Heart right ventricle (tissue), 16 donors: ENCODE measurements at regions not wholly inside any gene's neighbourhood (a gene's known extent, or its start where the extent isn't known, plus 50 kb on each side); places are given as distances from the start of the nearest gene placed in this dataset.

ENCODE experiments used
- ATAC-seq, 8 donors: fragments of 200-7000 bp; cut with Tn5 transposase; one replicate each; pipeline ENCODE4 v1.9.1; 2020; ENCODE audit warnings: mild to moderate bottlenecking in 8 of 8, moderate library complexity in 8 of 8, moderate number of reproducible peaks in 1 of 8
- DNase-seq, 2 donors: peaks; one replicate each; pipeline ENCODE4 v3.0.0-alpha.2; 2020
- H3K27ac ChIP-seq, 10 donors: fragments of 200-600 bp; sonication (generic) in 2 of 10; one replicate each; pipeline versions ENCODE4 v1.5.0 to v1.8.0; 2020 to 2022; ENCODE audit warnings: mild to moderate bottlenecking in 3 of 10
- H3K27me3 ChIP-seq, 7 donors: fragments of 200-600 bp; one replicate each; pipeline ENCODE4 v1.8.0; 2021 to 2022; ENCODE audit warnings: mild to moderate bottlenecking in 2 of 7
- H3K36me3 ChIP-seq, 9 donors: fragments of 200-600 bp; sonication (generic) in 1 of 9; one replicate each; pipeline versions ENCODE4 v1.5.0 to v1.8.0; 2020 to 2022; ENCODE audit warnings: mild to moderate bottlenecking in 2 of 9
- H3K4me1 ChIP-seq, 9 donors: fragments of 200-600 bp; sonication (generic) in 1 of 9; one replicate each; pipeline versions ENCODE4 v1.5.0 to v1.8.0; 2020 to 2022; ENCODE audit warnings: mild to moderate bottlenecking in 4 of 9
- H3K4me3 ChIP-seq, 10 donors: fragments of 200-600 bp; sonication (generic) in 2 of 10; one replicate each; pipeline versions ENCODE4 v1.5.0 to v1.8.0; 2020 to 2022; ENCODE audit warnings: mild to moderate bottlenecking in 7 of 10, moderate library complexity in 2 of 10
- H3K9me3 ChIP-seq, 11 donors: fragments of 200-600 bp in 10 of 11; sonication (generic) in 2 of 11; one replicate each; pipeline versions ENCODE4 v1.5.0 to v1.8.0; 2013 to 2022; ENCODE audit warnings: mild to moderate bottlenecking in 2 of 11, control low read depth in 1 of 11, moderate library complexity in 1 of 11
- WGBS, 2 donors: extraction: QIAGEN DNeasy Blood & Tissue Kit; methylation state at CpG; one replicate each; pipeline ENCODE4 v1.1.7; 2013; ENCODE audit warnings: inconsistent platforms in 1 of 2; 5-methylcytosine and 5-hydroxymethylcytosine counted together
- intact Hi-C, 10 donors: fragments of 100-400 bp; cut with DNase I; formaldehyde crosslinking; loops; one replicate each; pipeline versions ENCODE4 v1.11.1 to v1.14.2; 2022
- TF ChIP-seq, protein P1 (sequence below), 9 donors: fragments of 200-600 bp; sonication (generic) in 2 of 9; IDR thresholded peaks; one replicate each; pipeline versions ENCODE4 v1.5.0 to v1.8.0; 2021 to 2022; ENCODE audit warnings: antibody characterized with exemption in 9 of 9, mild to moderate bottlenecking in 5 of 9, moderate library complexity in 1 of 9
- donor health status: Arrhythmogenic right ventricular cardiomyopathy.
- donor health status: ischemic (EF 13 %, LVEDD 7.1; RV severe dilation, severe dysfunction).
- donor health status: healthy with polysubstance abuse.
- donor health status: DM: no; HTN: yes; CAD: no.
- donor health status: DM: no; HTN: no; CAD: no.
- donor health status: ischemic (EF 25% LVEDD 6.9; RV normal size, moderate dysfunction).
- donor health status: ischemic (EF 25% LVEDD 5.7; RV mildly dilated, moderate dysfunction).
- donor health status: healthy.
- donor health status: DM: yes; HTN: yes; CAD: no.
- donor health status: Ischemic cardiomyopathy.
- donor health status: ischemic (EF 35%, LVEDD 5.7; RV mildly dilated, moderate dysfunction).
- donor health status: nonischemic (EF 11% LVEDD 7.7; RV severe dilation, severe dysfunction).
- donor health status: DM: yes; HTN: yes; CAD: no.
- donor health status: PGD.
- donor health status: ischemic (EF 29% LVEDD 5.4; RV normal size, mild dysfunction).
- donor health status: nonischemic (EF 23%, LVEDD 6.1; RV moderate dilation, normal function).

DNA sequence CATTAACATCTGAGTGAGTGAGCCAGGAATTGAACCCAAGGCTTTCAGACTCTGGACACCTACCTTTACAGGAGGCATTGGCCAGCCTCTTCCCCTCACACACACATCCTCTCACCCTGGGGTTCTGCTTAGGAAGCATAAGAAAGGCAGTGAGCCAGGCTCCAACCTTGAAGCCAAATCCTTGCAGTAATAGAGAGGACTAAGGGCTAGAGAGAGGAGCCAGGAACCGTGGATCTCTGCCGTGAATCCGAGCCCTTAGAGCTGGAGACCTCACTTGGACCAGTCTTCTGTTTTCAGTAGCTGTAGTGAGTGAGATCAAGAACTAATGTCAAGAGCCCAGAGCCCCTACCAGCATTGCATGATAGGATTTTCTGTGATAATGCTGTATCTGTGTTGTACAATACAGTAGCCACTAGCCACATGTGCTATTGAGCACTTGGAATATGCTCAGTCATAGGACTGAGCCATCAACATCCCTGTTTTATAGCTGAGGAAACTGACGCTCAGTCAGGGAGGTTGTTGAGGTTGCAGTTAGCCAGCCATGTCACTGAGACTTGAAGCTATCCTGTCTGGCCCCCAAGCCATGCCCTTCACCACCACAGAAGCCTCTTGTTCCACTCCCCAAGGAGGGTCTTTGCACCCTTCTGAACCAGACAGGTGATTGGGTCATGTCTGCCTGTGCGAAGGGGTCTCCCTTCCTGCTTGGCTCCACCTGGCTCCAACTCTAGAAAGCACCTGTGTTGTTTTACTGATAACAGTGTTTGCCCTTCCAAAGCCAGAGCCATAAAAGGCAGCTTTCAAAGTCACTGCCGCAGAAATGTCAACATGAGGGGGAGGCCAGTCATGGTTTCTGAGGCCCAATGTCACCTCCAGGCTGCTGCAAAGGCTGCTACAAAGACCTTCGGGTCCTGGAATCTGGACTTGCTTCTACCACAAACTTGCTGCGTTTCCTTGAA is 101.1 kb upstream of the JUN start:
- Histone ChIP-seq H3K36me3 (no peaks in the 10 kb centered on the region), H3K27ac (peak overlapping the region in 9 of 10 donors; percentile 17 to 89 (median 76)), H3K9me3 (no peaks in the 10 kb centered on the region), H3K27me3 (no peaks in the 10 kb centered on the region), H3K4me3 (no peak overlapping the region), H3K4me1 (peaks cover 13 to 85% (median 54%) of the 10 kb centered on the region in 9 donors)
- TF ChIP-seq, protein P1, sequence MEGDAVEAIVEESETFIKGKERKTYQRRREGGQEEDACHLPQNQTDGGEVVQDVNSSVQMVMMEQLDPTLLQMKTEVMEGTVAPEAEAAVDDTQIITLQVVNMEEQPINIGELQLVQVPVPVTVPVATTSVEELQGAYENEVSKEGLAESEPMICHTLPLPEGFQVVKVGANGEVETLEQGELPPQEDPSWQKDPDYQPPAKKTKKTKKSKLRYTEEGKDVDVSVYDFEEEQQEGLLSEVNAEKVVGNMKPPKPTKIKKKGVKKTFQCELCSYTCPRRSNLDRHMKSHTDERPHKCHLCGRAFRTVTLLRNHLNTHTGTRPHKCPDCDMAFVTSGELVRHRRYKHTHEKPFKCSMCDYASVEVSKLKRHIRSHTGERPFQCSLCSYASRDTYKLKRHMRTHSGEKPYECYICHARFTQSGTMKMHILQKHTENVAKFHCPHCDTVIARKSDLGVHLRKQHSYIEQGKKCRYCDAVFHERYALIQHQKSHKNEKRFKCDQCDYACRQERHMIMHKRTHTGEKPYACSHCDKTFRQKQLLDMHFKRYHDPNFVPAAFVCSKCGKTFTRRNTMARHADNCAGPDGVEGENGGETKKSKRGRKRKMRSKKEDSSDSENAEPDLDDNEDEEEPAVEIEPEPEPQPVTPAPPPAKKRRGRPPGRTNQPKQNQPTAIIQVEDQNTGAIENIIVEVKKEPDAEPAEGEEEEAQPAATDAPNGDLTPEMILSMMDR (IDR thresholded peaks at IDR 0.05), result no peak
- peak in 6 of 8 donors; percentile 26 to 57 (median 32) for ATAC-seq
- intact Hi-C loops, result loop anchor here in 2 of 10 donors (5.0 kb wide), 2 partner anchors 68 to 93 kb away; no protein-coding TSS in a partner anchor
- WGBS, 2 donors, result 44 to 50% methylated on average over 8 of the region's 8 CpGs
- DNase-seq, result no peak

DNA sequence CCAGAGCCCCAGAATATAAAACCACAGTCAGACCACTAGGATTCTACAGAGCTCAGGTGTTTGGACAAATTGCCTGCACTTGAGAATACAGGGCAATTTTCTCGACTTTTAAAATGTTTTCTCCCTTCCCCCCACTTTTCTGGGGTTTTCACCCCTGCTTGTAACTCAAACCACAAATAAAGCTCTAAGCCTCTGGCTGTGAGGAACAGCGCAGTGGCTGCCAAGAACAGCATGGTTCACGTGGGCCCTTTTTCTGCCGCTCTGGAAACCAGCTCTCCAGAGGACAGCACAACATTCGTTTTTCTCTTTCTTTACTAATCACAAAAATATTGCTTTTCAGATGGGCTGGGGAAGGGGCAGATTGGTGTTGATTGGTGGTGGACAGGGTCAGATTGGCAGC is 102.2 kb upstream of the JUN start:
- DNase-seq (peak in 1 of 2 donors; percentile 51), ATAC-seq (peak in 7 of 8 donors; percentile 42 to 71 (median 50))
- Histone ChIP-seq H3K36me3 (no peaks in the 10 kb centered on the region), H3K4me1 (peaks cover 13 to 84% (median 54%) of the 10 kb centered on the region in 9 donors), H3K27me3 (no peaks in the 10 kb centered on the region), H3K27ac (peak overlapping the region; percentile 28 to 89 (median 74)), H3K4me3 (no peak overlapping the region), H3K9me3 (no peaks in the 10 kb centered on the region)
- intact Hi-C loops, result no loop called here
- TF ChIP-seq, protein P1 (IDR thresholded peaks at IDR 0.05), result no peak
- WGBS, 2 donors, result 55 to 70% methylated on average over 5 of the region's 5 CpGs

DNA sequence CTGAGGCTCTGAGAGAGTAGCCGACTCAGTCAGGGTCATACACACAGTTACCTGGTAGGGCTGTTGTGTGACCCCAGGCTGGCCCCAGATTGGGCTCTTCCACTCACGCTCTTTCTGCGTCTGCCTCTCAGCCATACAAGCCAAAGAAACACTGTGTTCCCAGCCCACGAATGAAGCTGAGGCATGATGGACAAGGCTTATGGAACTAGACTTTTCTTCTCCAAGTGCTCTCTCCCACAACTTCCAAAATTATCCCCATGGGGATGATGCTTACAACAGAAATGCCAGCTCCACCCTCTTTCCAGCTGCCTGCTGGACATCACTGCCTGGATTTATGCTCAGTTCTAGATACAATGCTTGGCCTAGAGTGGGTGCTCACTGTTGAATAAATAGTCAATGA is 102.8 kb upstream of the JUN start:
- Histone ChIP-seq H3K9me3 (no peaks in the 10 kb centered on the region), H3K4me3 (no peak overlapping the region), H3K27me3 (no peaks in the 10 kb centered on the region), H3K27ac (peak overlapping the region; percentile 28 to 89 (median 74)), H3K4me1 (peaks cover 13 to 78% (median 53%) of the 10 kb centered on the region in 9 donors), H3K36me3 (no peaks in the 10 kb centered on the region)
- TF ChIP-seq, protein P1 (IDR thresholded peaks at IDR 0.05), result no peak
- ATAC-seq, result peak in 6 of 8 donors; percentile 21 to 74 (median 40)
- WGBS, 2 donors, result 50 to 72% methylated on average over 4 of the region's 4 CpGs
- intact Hi-C loops, result no loop called here
- no peak for DNase-seq

DNA sequence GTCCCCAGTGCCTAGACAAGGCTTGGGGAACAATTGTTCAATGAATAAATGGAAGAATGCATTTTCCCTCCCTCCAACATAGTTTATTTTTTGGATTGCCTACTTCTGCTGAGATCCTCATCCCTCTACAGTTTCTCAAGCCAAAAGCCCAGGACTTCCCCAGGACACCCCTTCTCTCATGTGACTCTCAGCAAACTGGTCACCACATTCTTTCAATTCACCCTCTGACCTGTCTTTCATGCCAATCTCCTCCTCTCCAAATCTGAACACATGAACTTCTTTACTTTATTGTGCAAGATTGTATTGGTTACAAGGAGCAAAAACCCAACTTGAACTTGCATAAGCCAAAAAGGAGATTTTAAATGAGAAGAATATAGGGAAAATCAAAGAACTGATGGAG is 103.2 kb upstream of the JUN start:
- TF ChIP-seq, protein P1 (IDR thresholded peaks at IDR 0.05), result no peak
- Histone ChIP-seq H3K4me1 (peaks cover 13 to 73% (median 52%) of the 10 kb centered on the region in 9 donors), H3K36me3 (no peaks in the 10 kb centered on the region), H3K27me3 (no peaks in the 10 kb centered on the region), H3K4me3 (no peak overlapping the region), H3K27ac (peak overlapping the region in 8 of 10 donors; percentile 28 to 89 (median 76)), H3K9me3 (no peaks in the 10 kb centered on the region)
- DNase-seq, result no peak
- ATAC-seq, result no peak
- intact Hi-C loops, result no loop called here
